A673 (cell line): ENCODE measurements at regions not wholly inside any gene's neighbourhood (a gene's known extent, or its start where the extent isn't known, plus 50 kb on each side); places are given as distances from the start of the nearest gene placed in this dataset.

ENCODE experiments used
- BruUV-seq: library from RNA; stranded (reverse); fragments of 400-500 nt; replicated peaks from 2 replicates; lab custom pipeline; 2021; lab: Mats Ljungman, UMichigan
- CTCF ChIA-PET: fragments of 300-600 bp; sonication (Branson Sonifier 250); formaldehyde crosslinking; loops from one replicate; lab custom pipeline; 2022; ENCODE audit warnings: antibody characterized with exemption; lab: Charles Lee
- POLR2A ChIA-PET: fragments of 300-600 bp; sonication (Branson Sonifier 250); formaldehyde crosslinking; loops from one replicate; lab custom pipeline; 2022; ENCODE audit warnings: antibody characterized with exemption; ENCODE audit not compliant: low non-redundant PET; lab: Charles Lee
- DNase-seq: peaks from one replicate; pipeline ENCODE4 v3.0.0-alpha.2; 2015; ENCODE audit warnings: low spot score
- H3K27ac ChIP-seq: fragments of 200-600 bp; sonication (generic); 2 replicates; pipeline ENCODE4 v1.5.1; 2016; ENCODE audit warnings: mixed run types, low read depth, mild to moderate bottlenecking, mixed read lengths, antibody characterized with exemption, low read length; ENCODE audit not compliant: poor library complexity, severe bottlenecking
- H3K27me3 ChIP-seq: fragments of 200-600 bp; sonication (generic); replicated peaks from 2 replicates; pipeline ENCODE4 v1.6.1; 2017; ENCODE audit warnings: mixed run types, low read depth, mild to moderate bottlenecking, mixed read lengths, antibody characterized with exemption, low read length; ENCODE audit not compliant: insufficient read depth, poor library complexity
- H3K36me3 ChIP-seq: fragments of 200-600 bp; sonication (generic); 2 replicates; pipeline ENCODE4 v1.6.1; 2016; ENCODE audit warnings: mixed run types, mild to moderate bottlenecking, mixed read lengths, antibody characterized with exemption, low read length; ENCODE audit not compliant: insufficient read depth, poor library complexity, severe bottlenecking
- H3K4me1 ChIP-seq: fragments of 200-600 bp; sonication (generic); 2 replicates; pipeline ENCODE4 v1.6.1; 2017; ENCODE audit warnings: mixed run types, mild to moderate bottlenecking, mixed read lengths, antibody characterized with exemption, low read length; ENCODE audit not compliant: insufficient read depth, poor library complexity, severe bottlenecking
- H3K4me3 ChIP-seq: fragments of 200-600 bp; sonication (generic); 2 replicates; pipeline ENCODE4 v1.5.1; 2016; ENCODE audit warnings: low read depth, mixed run types, mild to moderate bottlenecking, mixed read lengths, low read length; ENCODE audit not compliant: poor library complexity, severe bottlenecking
- H3K9me3 ChIP-seq: fragments of 200-600 bp; sonication (generic); 2 replicates; pipeline ENCODE4 v1.6.1; 2016; ENCODE audit warnings: mixed run types, low read depth, mild to moderate bottlenecking, mixed read lengths, antibody characterized with exemption, low read length; ENCODE audit not compliant: poor library complexity, severe bottlenecking
- CTCF ChIP-seq: fragments of 300-800, 200-600 bp; sonication (generic); conservative IDR thresholded peaks from 2 replicates; pipeline ENCODE4 v1.5.1; 2017; ENCODE audit warnings: low read depth, mild to moderate bottlenecking, antibody characterized with exemption, low read length, moderate library complexity, mixed read lengths
- EZH2 ChIP-seq: fragments of 200-600 bp; sonication (generic); IDR thresholded peaks from 2 replicates; pipeline ENCODE4 v1.6.1; 2017; ENCODE audit warnings: borderline replicate concordance, low read depth, mild to moderate bottlenecking, mixed read lengths, antibody characterized with exemption, low read length; ENCODE audit not compliant: poor library complexity, severe bottlenecking
- intact Hi-C: fragments of 100-400 bp; cut with micrococcal nuclease; formaldehyde crosslinking; loops from one replicate; pipeline ENCODE4 v1.10.0; 2022; ENCODE audit not compliant: unreplicated experiment

DNA sequence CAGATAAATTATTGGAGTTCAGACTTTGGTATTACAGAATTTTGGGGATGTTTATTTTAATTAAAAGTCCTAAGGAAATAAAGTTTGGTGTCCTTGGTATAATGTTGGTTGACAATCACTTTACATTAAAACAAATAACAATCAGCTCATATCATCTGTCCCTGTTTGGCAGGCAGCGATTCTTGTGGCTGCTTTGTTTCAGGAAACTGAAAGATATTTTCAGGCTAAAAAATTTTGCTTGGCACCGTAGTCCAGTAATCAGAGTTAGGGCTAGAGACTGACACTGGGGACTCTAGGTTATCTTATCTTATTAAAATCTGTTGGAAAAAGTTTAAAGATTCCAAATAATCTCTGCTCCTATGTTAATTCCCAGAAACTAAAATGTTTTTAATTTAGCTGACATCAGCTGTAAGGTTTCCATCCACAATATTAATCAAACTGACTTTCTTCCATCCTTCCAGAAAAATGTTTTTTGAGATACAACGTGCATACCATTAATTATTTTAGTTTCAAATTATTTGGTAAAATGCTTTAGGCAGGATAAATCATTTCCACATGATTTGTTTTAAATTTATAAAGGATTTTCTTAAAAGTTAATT lies 97.6 kb downstream of the ZIC5 start:
- Histone ChIP-seq H3K4me3 (no peak overlapping the region), H3K36me3 (no peaks in the 10 kb centered on the region), H3K9me3 (no peaks in the 10 kb centered on the region), H3K27ac (no peak overlapping the region), H3K4me1 (peaks cover 52% of the 10 kb centered on the region), H3K27me3 (no peaks in the 10 kb centered on the region)
- TF ChIP-seq EZH2 (no peak), CTCF (no peak)
- CTCF ChIA-PET, result no interaction called here
- no TSS peak for BruUV-seq
- no peak for DNase-seq
- POLR2A ChIA-PET, result no interaction called here
- intact Hi-C loops, result no loop called here

- no peaks in the 10 kb centered on the region for H3K9me3 ChIP-seq
- ChIA-PET CTCF (no interaction called here), POLR2A (no interaction called here)
- BruUV-seq, result no TSS peak
- no peaks in the 10 kb centered on the region for H3K27me3 ChIP-seq
- no peak for TF ChIP-seq EZH2
- H3K36me3 ChIP-seq, result no peaks in the 10 kb centered on the region
- H3K4me3 ChIP-seq, result no peak overlapping the region
- DNase-seq, result no peak
- no peak overlapping the region for H3K27ac ChIP-seq
- H3K4me1 ChIP-seq, result peaks cover 60% of the 10 kb centered on the region
- intact Hi-C loops, result no loop called here
Measured at GRCh38 chr13:99873141-99873540, 98.4 kb downstream of the ZIC5 start.

GRCh38 chr13:99871249-99871898 lies 100.2 kb downstream of the ZIC5 start:
- no peak for TF ChIP-seq CTCF
- ChIA-PET CTCF (no interaction called here), POLR2A (no interaction called here)
- Histone ChIP-seq H3K27ac (no peak overlapping the region), H3K36me3 (no peaks in the 10 kb centered on the region), H3K4me1 (peaks cover 64% of the 10 kb centered on the region), H3K4me3 (no peak overlapping the region), H3K9me3 (no peaks in the 10 kb centered on the region), H3K27me3 (no peaks in the 10 kb centered on the region)
- intact Hi-C loops, result no loop called here
- no TSS peak for BruUV-seq
- peak; percentile 55 for DNase-seq

- POLR2A ChIA-PET, result no interaction called here
Measured at GRCh38 chr13:99870541-99870940, 101.0 kb downstream of the ZIC5 start.

More at GRCh38 chr13:99870541-99870940, 101.0 kb downstream of the ZIC5 start:
- no TSS peak for BruUV-seq
- CTCF ChIA-PET, result no interaction called here
- Histone ChIP-seq H3K9me3 (no peaks in the 10 kb centered on the region), H3K4me3 (no peak overlapping the region), H3K27me3 (no peaks in the 10 kb centered on the region), H3K4me1 (peaks cover 62% of the 10 kb centered on the region), H3K27ac (no peak overlapping the region), H3K36me3 (no peaks in the 10 kb centered on the region)
- no peak for TF ChIP-seq CTCF
- TF ChIP-seq EZH2, result no peak
- no peak for DNase-seq
- intact Hi-C loops, result no loop called here
